ENCODE measurements at regions not wholly inside any gene's neighbourhood (a gene's known extent, or its start where the extent isn't known, plus 50 kb on each side); places are given as distances from the start of the nearest gene placed in this dataset.
"Not testable (repeated sequence)": the region's sequence is repeated elsewhere in the genome, so short reads cannot be mapped to it uniquely, and the experiment has no call there.

- DNase-seq (ENCODE audit: low read depth, low spot score), result no peak
Observed at GRCh38 chr5:130496215-130496614, 592.0 kb downstream of the CHSY3 start.

- no peak for DNase-seq (ENCODE audit: low read depth, low spot score)
Observed at GRCh38 chr5:130488252-130488651, 584.0 kb downstream of the CHSY3 start.

DNA sequence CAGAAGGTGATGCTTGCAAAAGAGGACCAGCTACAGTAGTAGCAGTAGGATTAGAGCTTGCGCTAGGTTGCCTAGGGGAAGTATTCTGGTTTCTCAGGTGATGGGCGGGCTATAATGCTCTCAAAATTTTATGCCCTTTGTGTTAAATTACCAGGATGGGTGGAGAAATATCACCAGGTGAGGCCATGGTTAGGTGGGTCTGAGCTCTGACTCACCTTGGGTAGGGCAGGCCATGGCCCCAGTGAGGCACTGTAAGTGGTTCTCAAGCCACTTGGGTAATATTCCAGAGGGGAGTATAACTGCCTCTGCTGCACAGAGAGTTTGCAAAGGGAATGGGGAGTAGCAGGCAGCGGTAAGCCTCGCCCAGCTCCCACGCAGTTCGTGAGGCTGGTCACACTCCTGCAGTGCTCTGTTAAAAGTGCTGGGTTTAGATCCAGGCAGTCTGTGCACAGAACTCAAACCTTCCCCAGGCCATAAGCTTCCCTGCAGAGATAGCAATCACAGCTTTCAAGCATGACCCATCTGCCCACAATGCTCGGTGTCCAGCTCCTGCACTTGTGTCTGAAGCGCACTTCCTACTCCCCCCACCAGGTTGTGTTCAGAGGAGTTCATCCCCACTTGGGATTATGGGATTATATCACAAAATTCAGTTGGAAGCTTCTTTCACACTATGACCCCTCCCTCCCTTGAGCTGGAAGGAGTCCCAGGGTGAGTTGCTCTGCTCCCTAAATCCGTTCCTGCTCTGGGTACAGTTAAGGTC, 575.0 kb downstream of the CHSY3 start:
- no peak for DNase-seq (ENCODE audit: low read depth, low spot score)

DNA sequence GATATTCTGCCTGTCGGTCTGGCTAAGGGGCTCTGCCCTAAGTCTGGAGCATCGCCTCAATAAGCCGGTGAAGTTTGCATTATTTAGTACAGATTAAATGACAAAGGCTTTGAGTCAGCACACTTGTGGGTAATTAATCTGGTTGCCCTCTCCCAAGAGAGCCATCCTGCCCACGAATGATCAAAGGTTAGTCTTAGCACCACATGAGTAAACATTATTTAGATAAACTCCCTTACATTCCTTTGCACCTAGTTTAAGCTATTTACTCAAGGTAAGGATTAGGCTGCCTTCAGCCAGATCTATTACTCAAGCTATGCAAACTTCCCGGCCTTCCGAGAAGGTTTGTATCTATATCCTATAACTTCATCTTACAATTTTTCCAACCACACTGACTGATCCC, 572.1 kb downstream of the CHSY3 start:
- DNase-seq (ENCODE audit: low read depth, low spot score), result no peak

DNA sequence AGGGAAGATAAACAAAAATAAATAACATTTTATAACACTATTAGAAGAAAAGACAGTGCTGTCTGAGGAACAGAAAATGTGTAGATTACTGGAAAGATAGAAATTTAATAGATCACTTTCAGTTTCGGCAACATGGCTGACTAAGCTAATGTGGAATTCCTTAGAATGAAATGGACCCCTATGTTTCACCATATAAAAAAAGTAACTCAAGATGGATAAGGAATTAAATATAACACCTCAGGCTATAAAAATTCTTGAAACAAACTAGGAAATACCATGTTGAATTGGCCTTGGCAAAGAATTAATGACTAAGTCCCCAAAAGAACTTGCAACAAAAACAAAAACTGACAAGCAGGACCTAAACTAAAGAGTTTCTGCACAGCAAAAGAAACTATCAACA, 558.3 kb downstream of the CHSY3 start:
- no peak for DNase-seq (ENCODE audit: low read depth, low spot score)

DNA sequence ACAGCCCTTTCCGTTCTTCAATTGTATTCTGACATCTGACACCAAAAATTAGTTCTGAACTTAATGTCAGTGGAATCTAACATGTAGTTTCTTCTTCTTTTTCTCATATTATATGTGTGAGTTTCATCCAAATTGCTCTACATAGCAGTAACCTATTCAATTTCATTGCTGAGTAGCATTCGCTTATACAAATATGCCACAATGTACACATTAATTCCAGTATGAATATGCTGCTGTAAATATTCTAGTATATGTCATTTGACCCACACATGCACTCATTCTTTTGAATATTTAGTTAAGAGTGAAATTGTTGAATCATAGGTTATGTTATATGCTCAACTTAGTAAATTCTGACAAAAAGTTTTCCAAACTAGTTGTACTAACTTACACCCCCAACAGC, 550.9 kb downstream of the CHSY3 start:
- no peak for DNase-seq (ENCODE audit: low read depth, low spot score)

DNA sequence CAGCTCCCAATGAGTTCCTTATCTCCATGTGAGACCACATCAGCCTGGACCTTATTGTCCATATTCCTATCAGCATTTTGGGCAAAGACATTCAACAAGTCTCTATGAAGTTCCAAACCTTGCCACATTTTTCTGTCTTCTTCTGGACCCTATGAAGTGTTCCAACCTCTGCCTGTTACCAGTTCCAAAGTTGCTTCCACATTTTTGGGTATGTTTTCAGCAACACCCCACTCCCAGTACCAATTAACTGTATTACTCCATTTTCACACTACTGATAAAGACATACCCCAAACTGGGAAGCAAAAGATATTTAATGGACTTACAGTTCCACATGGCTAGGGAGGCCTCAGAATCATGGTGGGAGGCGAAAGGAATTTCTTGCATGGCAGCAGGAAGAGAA, 548.5 kb downstream of the CHSY3 start:
- DNase-seq (ENCODE audit: low read depth, low spot score), result no peak

DNA sequence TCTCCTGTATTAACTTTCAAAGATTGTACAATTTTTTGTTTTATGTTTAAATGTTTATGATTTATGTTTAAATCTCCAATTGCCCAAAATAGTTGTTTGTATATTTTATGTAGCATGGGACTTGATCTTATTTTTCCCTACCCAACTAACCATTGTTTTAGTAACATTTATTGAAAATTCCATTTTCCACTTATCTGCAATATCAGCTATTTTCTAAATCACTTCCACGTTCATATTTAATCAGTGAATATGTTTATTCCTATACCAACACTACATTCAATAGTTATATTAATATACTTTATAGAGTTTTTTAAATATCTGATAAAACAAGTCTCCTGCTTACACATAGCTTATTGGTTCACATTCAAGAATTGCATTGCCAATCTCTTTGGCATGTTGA, 532.2 kb downstream of the CHSY3 start:
- DNase-seq (ENCODE audit: low read depth, low spot score), result no peak

- DNase-seq (ENCODE audit: low read depth, low spot score), result no peak
Observed at GRCh38 chr5:130427222-130427955, 523.1 kb downstream of the CHSY3 start.

DNA sequence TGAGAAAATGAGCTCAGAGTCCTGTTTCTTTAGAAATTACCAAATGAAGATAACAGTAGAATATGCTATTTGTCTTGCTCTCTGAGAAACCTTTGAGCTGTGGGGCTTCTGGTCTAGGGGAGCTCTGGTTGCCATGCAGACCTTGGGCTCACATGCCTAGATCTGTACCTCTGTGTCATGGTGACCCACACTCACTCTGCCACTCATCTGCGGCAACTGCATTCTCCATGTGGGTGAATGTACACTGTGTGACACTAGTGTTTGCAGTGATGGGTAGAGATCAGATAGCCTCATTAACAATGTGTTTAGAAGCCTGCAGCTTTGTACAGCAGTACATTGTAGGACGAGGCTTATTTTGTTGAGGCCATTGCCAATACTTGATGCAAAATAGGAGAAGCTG, 521.2 kb downstream of the CHSY3 start:
- DNase-seq (ENCODE audit: low read depth, low spot score), result no peak

DNA sequence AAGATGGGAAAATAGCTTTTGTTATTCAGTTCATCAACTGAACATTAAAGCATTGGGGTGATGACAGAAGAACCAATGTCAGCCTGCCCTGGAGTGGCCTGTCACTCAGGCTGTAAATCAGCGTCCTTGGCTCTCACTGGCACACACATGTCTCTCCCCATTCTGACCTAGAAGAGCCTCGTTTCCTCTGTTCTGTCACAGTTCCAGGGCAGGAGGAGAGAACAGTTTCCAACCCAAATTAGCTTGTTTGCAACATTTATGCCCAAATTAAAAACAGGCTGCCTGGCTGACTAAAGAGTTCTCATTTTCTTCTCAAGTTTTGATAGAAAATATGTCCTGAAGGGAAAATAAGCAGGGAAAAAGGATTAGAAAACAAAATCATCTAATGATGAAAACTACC, 520.1 kb downstream of the CHSY3 start:
- DNase-seq (ENCODE audit: low read depth, low spot score), result no peak

DNA sequence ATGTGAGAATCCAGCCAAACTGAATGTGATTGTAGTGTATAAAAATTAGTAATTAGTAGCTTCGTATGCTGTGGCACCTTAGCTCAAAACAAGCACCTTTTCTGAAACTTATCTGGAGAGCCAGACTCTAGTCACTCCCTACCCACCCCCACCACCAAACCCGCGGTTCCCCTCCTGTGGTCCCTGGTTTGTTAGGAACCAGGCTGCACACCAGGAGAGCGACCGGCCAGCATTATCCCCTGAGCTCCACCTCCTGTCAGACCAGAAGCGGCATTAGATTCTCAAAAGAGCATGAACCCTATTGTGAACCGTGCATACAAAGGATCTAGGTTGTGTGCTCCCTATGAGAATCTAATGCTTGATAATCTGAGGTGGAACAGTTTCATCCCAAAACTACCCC, 498.6 kb downstream of the CHSY3 start:
- DNase-seq (ENCODE audit: low read depth, low spot score), result no peak

- DNase-seq (ENCODE audit: low read depth, low spot score), result no peak
Observed at GRCh38 chr5:130400091-130400490, 495.8 kb downstream of the CHSY3 start.

- no peak for DNase-seq (ENCODE audit: low read depth, low spot score)
Observed at GRCh38 chr5:130398825-130399224, 494.6 kb downstream of the CHSY3 start.

DNA sequence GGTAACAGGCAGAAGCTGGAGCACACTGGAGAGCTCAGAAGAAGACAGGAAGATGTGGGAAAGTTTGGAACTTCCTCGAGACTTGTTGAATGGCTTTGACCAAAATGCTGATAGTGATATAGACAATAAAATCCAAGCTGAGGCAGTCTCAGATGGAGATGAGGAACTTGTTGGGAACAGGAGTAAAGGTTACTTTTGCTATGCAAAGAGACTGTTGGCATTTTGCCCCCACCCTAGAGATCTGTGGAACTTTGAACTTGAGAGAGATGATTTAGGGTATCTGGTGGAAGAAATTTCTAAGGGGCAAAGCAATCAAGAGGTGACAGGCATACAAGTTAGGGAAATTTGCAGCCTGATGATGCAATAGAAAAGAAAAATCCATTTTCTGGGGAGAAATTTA, 493.5 kb downstream of the CHSY3 start:
- not testable (repeated sequence) for DNase-seq (ENCODE audit: low read depth, low spot score)

GRCh38 chr5:130397132-130397531, 492.9 kb downstream of the CHSY3 start:
- DNase-seq (ENCODE audit: low read depth, low spot score), result no peak

DNA sequence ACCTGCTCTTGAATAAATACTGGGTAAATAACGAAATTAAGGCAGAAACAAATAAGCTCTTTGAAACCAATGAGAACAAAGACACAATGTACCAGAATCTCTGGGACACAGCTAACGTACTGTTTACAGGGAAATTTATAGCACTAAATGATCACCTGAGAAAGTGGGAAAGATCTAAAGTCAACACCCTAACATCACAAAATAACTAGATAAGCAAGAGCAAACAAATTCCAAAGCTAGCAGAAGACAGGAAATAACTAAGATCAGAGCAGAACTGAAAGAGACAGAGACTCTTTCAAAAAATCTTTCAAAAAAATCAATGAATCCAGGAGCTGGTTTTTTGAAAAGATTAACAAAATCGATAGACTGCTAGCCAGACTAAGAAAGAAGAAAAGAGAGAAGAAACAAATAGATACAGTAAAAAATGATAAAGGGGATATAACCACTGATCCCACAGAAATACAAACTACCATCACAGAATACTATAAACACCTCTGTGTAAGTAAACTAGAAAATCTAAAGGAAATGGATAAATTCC, 487.5 kb downstream of the CHSY3 start:
- DNase-seq (ENCODE audit: low read depth, low spot score), result not testable (repeated sequence)

GRCh38 chr5:130386155-130386554, 481.9 kb downstream of the CHSY3 start:
- no peak for DNase-seq (ENCODE audit: low read depth, low spot score)

DNA sequence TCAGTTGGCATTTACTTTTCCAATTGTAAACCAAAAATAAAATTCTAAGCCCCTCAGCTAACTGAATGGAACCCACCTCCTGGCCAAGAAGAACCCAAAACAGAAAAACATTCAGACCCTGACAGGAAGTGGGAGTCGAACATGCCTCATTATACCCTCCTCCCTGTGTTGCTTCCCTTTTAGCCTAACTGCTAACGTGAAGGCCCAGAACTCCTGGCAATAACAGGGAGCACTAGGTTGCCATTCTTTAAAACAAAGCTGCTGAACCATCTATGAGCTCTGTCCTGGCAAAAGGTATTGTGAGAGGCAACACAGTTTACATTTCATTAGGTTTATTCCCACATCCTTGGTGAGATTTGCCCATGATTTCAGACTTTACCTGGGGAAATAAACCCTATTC, 481.4 kb downstream of the CHSY3 start:
- DNase-seq (ENCODE audit: low read depth, low spot score), result no peak

DNA sequence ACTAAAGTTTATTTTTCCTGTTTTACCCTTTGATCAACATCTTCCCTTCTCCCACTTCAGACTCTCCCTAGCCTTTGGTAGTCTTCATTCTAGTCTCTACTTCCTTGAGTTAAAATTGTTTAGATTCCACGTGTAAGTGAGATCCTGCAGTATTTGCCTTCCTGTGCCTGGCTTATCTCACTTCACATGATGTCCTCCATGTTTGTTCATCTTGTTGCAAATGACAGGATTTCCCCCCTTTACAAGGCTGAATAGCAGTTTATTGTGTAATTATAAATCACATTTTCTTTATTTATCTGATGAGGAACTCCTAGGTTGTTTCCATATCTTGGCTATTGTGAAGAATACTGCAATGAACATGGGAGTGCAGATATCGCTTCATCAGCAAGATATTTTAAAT, 461.7 kb downstream of the CHSY3 start:
- DNase-seq (ENCODE audit: low read depth, low spot score), result no peak

- DNase-seq (ENCODE audit: low read depth, low spot score), result no peak
Observed at GRCh38 chr5:130350131-130350530, 445.9 kb downstream of the CHSY3 start.

DNA sequence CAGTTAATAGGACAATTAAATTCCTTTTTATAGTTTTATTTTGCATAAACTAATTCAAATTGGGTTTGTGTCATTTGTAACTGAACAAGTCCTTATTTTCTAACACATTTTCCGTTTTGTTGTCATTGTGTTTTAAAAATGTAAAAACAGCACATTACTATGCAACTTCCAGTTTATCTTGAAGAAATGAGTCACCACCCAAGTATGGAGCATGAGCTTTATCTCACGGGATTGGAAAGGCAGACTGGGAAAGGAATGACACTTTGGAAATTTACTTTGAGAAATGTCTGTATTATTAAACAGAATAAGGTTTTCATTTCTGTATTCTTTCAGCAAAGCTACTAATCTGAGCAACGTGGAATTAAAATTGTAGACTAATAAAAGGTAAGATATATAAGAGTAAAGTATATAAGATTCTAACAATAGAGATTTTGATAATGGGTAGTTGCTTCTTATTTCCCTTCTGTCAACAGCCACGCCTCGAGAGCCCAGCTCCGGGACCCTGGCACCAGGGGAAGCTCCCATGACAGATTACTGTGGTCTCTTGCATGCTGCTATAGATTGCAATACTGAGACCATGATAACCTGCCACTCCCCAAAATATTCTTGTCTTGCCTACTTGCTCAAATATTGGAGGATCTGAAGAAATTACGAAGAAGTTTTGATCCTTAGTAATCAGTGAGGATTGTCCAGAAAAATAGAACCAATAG, 433.1 kb downstream of the CHSY3 start:
- DNase-seq (ENCODE audit: low read depth, low spot score), result peak; percentile 5

Data from brain pericyte (primary cell).